Mesothelial cell of epicardium (in vitro differentiated cells): ENCODE measurements at regions not wholly inside any gene's neighbourhood (a gene's known extent, or its start where the extent isn't known, plus 50 kb on each side); places are given as distances from the start of the nearest gene placed in this dataset.

ENCODE experiments used
- DNase-seq, 2 experiments: peaks; one replicate each; pipeline ENCODE4 v3.0.0; 2021; ENCODE audit warnings: low spot score in 2 of 2; ENCODE audit not compliant: unreplicated experiment in 2 of 2
- H3K27ac Mint-ChIP-seq: 2 replicates; pipeline ENCODE4 v1.8.0; 2021; ENCODE audit warnings: mixed read lengths
- H3K27me3 Mint-ChIP-seq: 2 replicates; pipeline ENCODE4 v1.8.0; 2021; ENCODE audit warnings: low read depth, mixed read lengths
- H3K36me3 Mint-ChIP-seq: 2 replicates; pipeline ENCODE4 v1.8.0; 2021; ENCODE audit warnings: mixed read lengths
- H3K4me1 Mint-ChIP-seq: 2 replicates; pipeline ENCODE4 v1.8.0; 2021; ENCODE audit warnings: mixed read lengths
- H3K4me3 Mint-ChIP-seq: 2 replicates; pipeline ENCODE4 v1.8.0; 2021; ENCODE audit warnings: mild to moderate bottlenecking, moderate library complexity, mixed read lengths
- H3K9me3 Mint-ChIP-seq: 2 replicates; pipeline ENCODE4 v1.8.0; 2021; ENCODE audit warnings: mixed read lengths
- TF ChIP-seq, protein P1 (sequence below): fragments of 200-600 bp; sonication (generic); IDR thresholded peaks from one replicate; pipeline ENCODE4 v1.5.0; 2021; ENCODE audit warnings: antibody characterized with exemption; ENCODE audit not compliant: unreplicated experiment

DNA sequence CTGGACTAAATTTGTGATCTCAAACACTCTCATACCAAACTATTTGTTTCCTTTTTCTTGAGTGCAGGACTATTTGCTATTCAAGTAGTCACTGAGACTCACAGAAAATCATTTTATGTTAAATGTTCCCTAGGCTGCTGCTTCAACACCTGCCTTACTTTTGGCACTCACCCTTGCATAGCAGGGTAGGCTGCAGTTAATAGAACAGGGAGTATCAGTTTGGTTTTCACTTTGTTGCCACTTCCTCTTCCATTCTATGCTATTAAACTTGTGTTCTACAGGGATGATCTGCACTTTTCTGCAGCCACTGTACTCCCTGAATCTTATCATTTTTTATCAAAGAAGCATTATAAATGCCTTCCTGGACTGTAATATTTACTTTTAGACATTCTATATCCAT, 148.7 kb upstream of the PRMT6 start:
- Mint-ChIP-seq H3K27ac (no peak overlapping the region), H3K4me1 (no peaks in the 10 kb centered on the region), H3K36me3 (no peaks in the 10 kb centered on the region), H3K27me3 (no peaks in the 10 kb centered on the region), H3K4me3 (no peak overlapping the region), H3K9me3 (peaks cover 16% of the 10 kb centered on the region)
- TF ChIP-seq, protein P1, sequence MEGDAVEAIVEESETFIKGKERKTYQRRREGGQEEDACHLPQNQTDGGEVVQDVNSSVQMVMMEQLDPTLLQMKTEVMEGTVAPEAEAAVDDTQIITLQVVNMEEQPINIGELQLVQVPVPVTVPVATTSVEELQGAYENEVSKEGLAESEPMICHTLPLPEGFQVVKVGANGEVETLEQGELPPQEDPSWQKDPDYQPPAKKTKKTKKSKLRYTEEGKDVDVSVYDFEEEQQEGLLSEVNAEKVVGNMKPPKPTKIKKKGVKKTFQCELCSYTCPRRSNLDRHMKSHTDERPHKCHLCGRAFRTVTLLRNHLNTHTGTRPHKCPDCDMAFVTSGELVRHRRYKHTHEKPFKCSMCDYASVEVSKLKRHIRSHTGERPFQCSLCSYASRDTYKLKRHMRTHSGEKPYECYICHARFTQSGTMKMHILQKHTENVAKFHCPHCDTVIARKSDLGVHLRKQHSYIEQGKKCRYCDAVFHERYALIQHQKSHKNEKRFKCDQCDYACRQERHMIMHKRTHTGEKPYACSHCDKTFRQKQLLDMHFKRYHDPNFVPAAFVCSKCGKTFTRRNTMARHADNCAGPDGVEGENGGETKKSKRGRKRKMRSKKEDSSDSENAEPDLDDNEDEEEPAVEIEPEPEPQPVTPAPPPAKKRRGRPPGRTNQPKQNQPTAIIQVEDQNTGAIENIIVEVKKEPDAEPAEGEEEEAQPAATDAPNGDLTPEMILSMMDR: no peak
- DNase-seq: no peak

DNA sequence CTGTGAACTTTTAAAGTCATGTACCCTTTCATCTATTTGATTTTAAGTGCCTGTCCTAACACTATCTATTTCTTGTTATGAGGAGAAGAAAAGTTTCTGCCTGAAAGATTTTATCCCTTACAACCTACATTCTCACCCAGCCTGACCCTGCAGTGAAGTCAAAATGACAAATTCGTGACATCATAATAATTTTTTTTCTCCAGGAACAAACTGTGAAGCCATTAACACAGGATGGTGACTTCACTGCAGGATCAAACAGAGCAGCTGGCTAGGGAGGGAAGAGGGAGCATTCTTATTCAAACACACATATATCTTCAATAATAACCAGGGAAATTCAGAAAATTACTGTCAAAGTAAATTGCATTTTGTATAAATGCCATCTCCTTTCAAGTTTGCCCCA, 147.8 kb upstream of the PRMT6 start:
- H3K4me3 Mint-ChIP-seq: no peak overlapping the region
- H3K27me3 Mint-ChIP-seq: no peaks in the 10 kb centered on the region

DNA sequence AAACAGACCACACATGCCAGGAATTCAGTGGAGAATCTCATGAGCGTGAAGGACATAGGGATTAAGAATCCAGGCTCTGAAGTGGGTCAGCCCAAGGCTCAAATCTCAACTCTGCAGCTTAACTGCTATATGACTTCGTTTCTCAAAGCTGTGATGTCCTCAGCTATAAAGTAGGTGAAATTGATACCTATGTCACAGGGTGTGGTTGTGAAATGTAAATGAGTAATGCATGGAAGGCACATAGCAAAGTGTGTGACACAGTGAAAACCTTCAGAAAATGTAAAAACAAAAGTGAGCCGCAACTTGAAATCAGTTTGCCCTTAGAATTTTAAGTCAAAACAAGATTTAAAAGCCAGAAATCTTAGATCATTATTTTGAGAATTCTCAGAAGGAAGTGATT, 145.7 kb upstream of the PRMT6 start:
- TF ChIP-seq, protein P1: no peak
- DNase-seq: no peak
- Mint-ChIP-seq H3K4me1 (no peaks in the 10 kb centered on the region), H3K27me3 (no peaks in the 10 kb centered on the region), H3K27ac (no peak overlapping the region), H3K9me3 (peaks cover 9% of the 10 kb centered on the region), H3K36me3 (no peaks in the 10 kb centered on the region), H3K4me3 (no peak overlapping the region)

More for the DNA sequence above, 147.8 kb upstream of the PRMT6 start:
- Mint-ChIP-seq H3K36me3 (no peaks in the 10 kb centered on the region), H3K4me1 (no peaks in the 10 kb centered on the region), H3K27ac (no peak overlapping the region), H3K9me3 (peaks cover 16% of the 10 kb centered on the region)
- DNase-seq: no peak
- TF ChIP-seq, protein P1: no peak

GRCh38 chr1:106912131-106912530, 144.3 kb upstream of the PRMT6 start:
- no peak overlapping the region for H3K4me3 Mint-ChIP-seq
- H3K36me3 Mint-ChIP-seq: no peaks in the 10 kb centered on the region
- no peaks in the 10 kb centered on the region for H3K27me3 Mint-ChIP-seq
- TF ChIP-seq, protein P1: no peak
- DNase-seq: no peak
- H3K9me3 Mint-ChIP-seq: peaks cover 4% of the 10 kb centered on the region
- H3K4me1 Mint-ChIP-seq: no peaks in the 10 kb centered on the region
- H3K27ac Mint-ChIP-seq: no peak overlapping the region

DNA sequence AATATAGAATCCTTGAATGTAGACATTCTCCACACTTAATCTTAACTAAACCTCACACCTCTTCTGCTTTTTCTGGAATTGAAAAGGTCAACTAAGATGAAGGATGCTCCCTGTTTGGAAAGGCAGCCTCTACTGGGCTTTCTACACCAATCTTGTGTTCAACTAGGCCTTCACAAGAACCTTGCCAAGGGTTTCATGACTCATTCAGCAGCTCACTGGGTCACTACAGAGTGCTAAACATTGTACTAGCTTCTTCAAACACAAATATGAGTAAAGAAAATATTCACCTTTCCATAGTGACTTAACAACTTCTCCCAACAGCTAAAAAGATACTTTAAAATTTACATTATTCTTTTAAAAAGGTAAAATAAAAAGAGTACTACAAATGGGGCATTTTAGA, 135.3 kb upstream of the PRMT6 start:
- Mint-ChIP-seq H3K4me3 (no peak overlapping the region), H3K36me3 (no peaks in the 10 kb centered on the region), H3K4me1 (no peaks in the 10 kb centered on the region), H3K27me3 (no peaks in the 10 kb centered on the region), H3K27ac (no peak overlapping the region), H3K9me3 (no peaks in the 10 kb centered on the region)
- TF ChIP-seq, protein P1: no peak
- no peak for DNase-seq

GRCh38 chr1:106924360-106924759, 132.1 kb upstream of the PRMT6 start:
- Mint-ChIP-seq H3K4me3 (no peak overlapping the region), H3K4me1 (no peaks in the 10 kb centered on the region), H3K36me3 (no peaks in the 10 kb centered on the region), H3K9me3 (no peaks in the 10 kb centered on the region), H3K27me3 (no peaks in the 10 kb centered on the region), H3K27ac (no peak overlapping the region)
- TF ChIP-seq, protein P1: no peak
- no peak for DNase-seq
